ENCODE measurements at regions not wholly inside any gene's neighbourhood (a gene's known extent, or its start where the extent isn't known, plus 50 kb on each side); places are given as distances from the start of the nearest gene placed in this dataset.
A peak's percentile ranks its signal among the peaks of the same experiment; 100 is the strongest.
"Not testable (repeated sequence)": the region's sequence is repeated elsewhere in the genome, so short reads cannot be mapped to it uniquely, and the experiment has no call there.

- TF ChIP-seq POLR2AphosphoS5 (IDR thresholded peaks at IDR 0.05) (no peak), CTCF (IDR thresholded peaks at IDR 0.05) (no peak), EP300 (IDR thresholded peaks at IDR 0.05) (no peak), POLR2A (IDR thresholded peaks at IDR 0.05) (no peak)
- no peak for DNase-seq
- no peak overlapping the region for H3K4me3 ChIP-seq
- H3K27ac ChIP-seq: peak overlapping the region in 1 of 5 donors; percentile 68
- H3K4me1 ChIP-seq: peaks cover 12 to 41% (median 27%) of the 10 kb centered on the region in 4 donors
- intact Hi-C loops (cut with DNase I; ENCODE audit: low total_unique reads): no loop called here
- H3K27me3 ChIP-seq: no peaks in the 10 kb centered on the region
- H3K9me3 ChIP-seq: no peaks in the 10 kb centered on the region
- WGBS, 5 donors: 89 to 95% (median 95%) methylated on average over 1 of the region's 1 CpG
- no peaks in the 10 kb centered on the region for H3K36me3 ChIP-seq
These were observed 189.3 kb upstream of the PIK3R1 start for GRCh38 chr5:68026092-68026885.

- no peak overlapping the region for H3K27ac ChIP-seq
These were observed 191.1 kb upstream of the PIK3R1 start for GRCh38 chr5:68024426-68024825.

GRCh38 chr5:68021916-68022315 lies 193.6 kb upstream of the PIK3R1 start:
- H3K4me3 ChIP-seq: no peak overlapping the region
- intact Hi-C loops (cut with DNase I; ENCODE audit: low total_unique reads): no loop called here
- no peak overlapping the region for H3K27ac ChIP-seq
- H3K36me3 ChIP-seq: no peaks in the 10 kb centered on the region
- DNase-seq: no peak
- 80 to 86% (median 83%) methylated on average over 4 of the region's 4 CpGs for WGBS, 5 donors
- no peaks in the 10 kb centered on the region for H3K27me3 ChIP-seq
- no peak for TF ChIP-seq EP300 (IDR thresholded peaks at IDR 0.05)
- no peak for TF ChIP-seq POLR2A (IDR thresholded peaks at IDR 0.05)
- no peak for TF ChIP-seq CTCF (IDR thresholded peaks at IDR 0.05)
- no peak for TF ChIP-seq POLR2AphosphoS5 (IDR thresholded peaks at IDR 0.05)
- H3K4me1 ChIP-seq: peaks cover 0 to 6% (median 2%) of the 10 kb centered on the region in 4 donors
- no peaks in the 10 kb centered on the region for H3K9me3 ChIP-seq

More at GRCh38 chr5:68024426-68024825, 191.1 kb upstream of the PIK3R1 start:
- Histone ChIP-seq H3K36me3 (no peaks in the 10 kb centered on the region), H3K9me3 (no peaks in the 10 kb centered on the region), H3K4me1 (peaks cover 12 to 31% (median 25%) of the 10 kb centered on the region in 4 donors), H3K4me3 (no peak overlapping the region), H3K27me3 (no peaks in the 10 kb centered on the region)
- no peak for TF ChIP-seq POLR2AphosphoS5 (IDR thresholded peaks at IDR 0.05)
- no peak for TF ChIP-seq EP300 (IDR thresholded peaks at IDR 0.05)
- no peak for TF ChIP-seq CTCF (IDR thresholded peaks at IDR 0.05)
- TF ChIP-seq POLR2A (IDR thresholded peaks at IDR 0.05): no peak
- DNase-seq: no peak
- intact Hi-C loops (cut with DNase I; ENCODE audit: low total_unique reads): no loop called here

GRCh38 chr5:68021227-68021626 lies 194.3 kb upstream of the PIK3R1 start:
- no peaks in the 10 kb centered on the region for H3K27me3 ChIP-seq
- no peaks in the 10 kb centered on the region for H3K36me3 ChIP-seq
- no peak for DNase-seq
- H3K9me3 ChIP-seq: no peaks in the 10 kb centered on the region
- H3K27ac ChIP-seq: no peak overlapping the region
- 79 to 95% (median 94%) methylated on average over 2 of the region's 2 CpGs for WGBS, 5 donors
- no peak overlapping the region for H3K4me3 ChIP-seq
- intact Hi-C loops (cut with DNase I; ENCODE audit: low total_unique reads): no loop called here
- TF ChIP-seq EP300 (IDR thresholded peaks at IDR 0.05): no peak
- TF ChIP-seq POLR2AphosphoS5 (IDR thresholded peaks at IDR 0.05): no peak
- TF ChIP-seq POLR2A (IDR thresholded peaks at IDR 0.05): no peak
- TF ChIP-seq CTCF (IDR thresholded peaks at IDR 0.05): no peak
- no peaks in the 10 kb centered on the region for H3K4me1 ChIP-seq

- intact Hi-C loops (cut with DNase I; ENCODE audit: low total_unique reads); H3K27me3 ChIP-seq; H3K4me3 ChIP-seq; H3K9me3 ChIP-seq; H3K27ac ChIP-seq; H3K4me1 ChIP-seq; DNase-seq; H3K36me3 ChIP-seq: not testable (repeated sequence)
- 80 to 93% (median 89%) methylated on average over 28 to 39 of the region's 41 CpGs for WGBS, 5 donors
These were observed 195.0 kb upstream of the PIK3R1 start for GRCh38 chr5:68020461-68020969.

All from stomach (tissue), 8 donors.